OCI-LY7 (cell line): ENCODE measurements at regions not wholly inside any gene's neighbourhood (a gene's known extent, or its start where the extent isn't known, plus 50 kb on each side); places are given as distances from the start of the nearest gene placed in this dataset.

Experiments
- BruUV-seq: library from RNA; stranded (reverse); fragments of 400-500 nt; replicated peaks from 2 replicates; lab custom pipeline; 2021; lab: Mats Ljungman, UMichigan
- CTCF ChIA-PET: fragments of 300-600 bp; sonication (Branson Sonifier 250); formaldehyde crosslinking; loops from one replicate; lab custom pipeline; 2022; ENCODE audit warnings: antibody characterized with exemption; ENCODE audit not compliant: unreplicated experiment; lab: Charles Lee
- POLR2A ChIA-PET: fragments of 300-600 bp; sonication (Branson Sonifier 250); formaldehyde crosslinking; loops from one replicate; lab custom pipeline; 2022; ENCODE audit warnings: antibody characterized with exemption; lab: Charles Lee
- DNase-seq: peaks from one replicate; pipeline ENCODE4 v3.0.0-alpha.2; 2015; ENCODE audit warnings: low spot score
- H2AFZ ChIP-seq: fragments of 200-600 bp; sonication (generic), shearing (Covaris generic); 2 replicates; pipeline ENCODE4 v1.6.1; 2014; ENCODE audit warnings: mild to moderate bottlenecking, antibody characterized with exemption, low read length, moderate library complexity
- H3K27ac ChIP-seq: fragments of 200-600 bp; sonication (generic); 2 replicates; pipeline ENCODE4 v1.5.1; 2014; ENCODE audit warnings: mixed run types, low read depth, mild to moderate bottlenecking, moderate library complexity, low read length, inconsistent platforms; ENCODE audit not compliant: poor library complexity, severe bottlenecking
- H3K36me3 ChIP-seq: fragments of 200-600 bp; sonication (generic); 2 replicates; pipeline ENCODE4 v1.6.1; 2014; ENCODE audit warnings: mild to moderate bottlenecking, antibody characterized with exemption, low read length, moderate library complexity, mixed read lengths; ENCODE audit not compliant: insufficient read depth
- H3K4me1 ChIP-seq: fragments of 200-600 bp; sonication (generic); 2 replicates; pipeline ENCODE4 v1.5.1; 2014; ENCODE audit warnings: mild to moderate bottlenecking, low read length; ENCODE audit not compliant: insufficient read depth, poor library complexity, severe bottlenecking
- H3K4me2 ChIP-seq: fragments of 200-600 bp; sonication (generic); 2 replicates; pipeline ENCODE4 v1.6.1; 2014; ENCODE audit warnings: mild to moderate bottlenecking, low read length
- H3K4me3 ChIP-seq: fragments of 200-600 bp; sonication (generic); 2 replicates; pipeline ENCODE4 v1.5.1; 2014; ENCODE audit warnings: mild to moderate bottlenecking, low read depth, low read length; ENCODE audit not compliant: poor library complexity, severe bottlenecking
- H3K79me2 ChIP-seq: fragments of 200-600 bp; sonication (generic); 2 replicates; pipeline ENCODE4 v1.6.1; 2016; ENCODE audit warnings: low read depth, mild to moderate bottlenecking, low read length, moderate library complexity, mixed read lengths; ENCODE audit not compliant: insufficient read depth
- H3K9me2 ChIP-seq: fragments of 200-600 bp; sonication (generic); 2 replicates; pipeline ENCODE4 v1.6.1; 2016; ENCODE audit warnings: mild to moderate bottlenecking, low read length, mixed read lengths; ENCODE audit not compliant: insufficient read depth
- H3K9me3 ChIP-seq: fragments of 200-600 bp; sonication (generic); 2 replicates; pipeline ENCODE4 v1.6.1; 2014; ENCODE audit warnings: mild to moderate bottlenecking, mixed run types, low read length, mixed read lengths
- H4K20me1 ChIP-seq: fragments of 200-600 bp; sonication (generic); 2 replicates; pipeline ENCODE4 v1.6.1; 2014; ENCODE audit warnings: mild to moderate bottlenecking, antibody characterized with exemption, low read length, moderate library complexity, mixed read lengths; ENCODE audit not compliant: insufficient read depth
- CTCF ChIP-seq: fragments of 200-600 bp; sonication (generic); conservative IDR thresholded peaks from 2 replicates; pipeline ENCODE4 v1.5.1; 2014; ENCODE audit warnings: mild to moderate bottlenecking, antibody characterized with exemption, low read length, moderate library complexity, mixed read lengths
- EZH2phosphoT487 ChIP-seq: fragments of 200-600 bp; sonication (generic); IDR thresholded peaks from 2 replicates; pipeline ENCODE4 v1.6.1; 2018; ENCODE audit warnings: low read depth, borderline replicate concordance, mild to moderate bottlenecking, mixed run types, antibody characterized with exemption, low read length, moderate library complexity, mixed read lengths
- intact Hi-C: fragments of 100-400 bp; cut with micrococcal nuclease; formaldehyde crosslinking; loops from one replicate; pipeline ENCODE4 v1.10.0; 2022; ENCODE audit not compliant: unreplicated experiment

- ChIA-PET POLR2A (no interaction called here), CTCF (no interaction called here)
- TF ChIP-seq CTCF (no peak), EZH2phosphoT487 (no peak)
- Histone ChIP-seq H3K9me2 (no peaks in the 10 kb centered on the region), H3K9me3 (no peaks in the 10 kb centered on the region), H3K36me3 (no peaks in the 10 kb centered on the region), H4K20me1 (no peaks in the 10 kb centered on the region), H2AFZ (no peak overlapping the region), H3K4me2 (no peak overlapping the region), H3K79me2 (no peaks in the 10 kb centered on the region), H3K27ac (no peak overlapping the region), H3K4me1 (no peaks in the 10 kb centered on the region), H3K4me3 (no peak overlapping the region)
- BruUV-seq, result no TSS peak
- intact Hi-C loops, result no loop called here
- DNase-seq, result no peak
Observed at GRCh38 chr10:128553755-128554154, 427.5 kb upstream of the MKI67 start.

- Histone ChIP-seq H3K79me2 (no peaks in the 10 kb centered on the region), H3K27ac (no peak overlapping the region), H4K20me1 (no peaks in the 10 kb centered on the region), H2AFZ (no peak overlapping the region), H3K36me3 (no peaks in the 10 kb centered on the region), H3K4me2 (no peak overlapping the region), H3K4me1 (no peaks in the 10 kb centered on the region), H3K9me3 (no peaks in the 10 kb centered on the region), H3K4me3 (no peak overlapping the region), H3K9me2 (no peaks in the 10 kb centered on the region)
- BruUV-seq, result no TSS peak
- intact Hi-C loops, result no loop called here
- CTCF ChIA-PET, result no interaction called here
- TF ChIP-seq EZH2phosphoT487, result no peak
- no peak for TF ChIP-seq CTCF
- no peak for DNase-seq
- POLR2A ChIA-PET, result no interaction called here
Observed at GRCh38 chr10:128556182-128557110, 430.2 kb upstream of the MKI67 start.

- Histone ChIP-seq H2AFZ (no peak overlapping the region), H4K20me1 (no peaks in the 10 kb centered on the region), H3K4me3 (no peak overlapping the region), H3K4me1 (no peaks in the 10 kb centered on the region), H3K79me2 (no peaks in the 10 kb centered on the region), H3K9me2 (no peaks in the 10 kb centered on the region), H3K36me3 (no peaks in the 10 kb centered on the region), H3K27ac (no peak overlapping the region), H3K9me3 (no peaks in the 10 kb centered on the region), H3K4me2 (no peak overlapping the region)
- intact Hi-C loops, result no loop called here
- DNase-seq, result no peak
- no TSS peak for BruUV-seq
- TF ChIP-seq EZH2phosphoT487, result no peak
- no peak for TF ChIP-seq CTCF
- ChIA-PET POLR2A (interaction anchor here (0.7 kb wide), 1 partner anchor 15 kb away, joined by 3 read pairs; no protein-coding TSS in a partner anchor), CTCF (no interaction called here)
Observed at GRCh38 chr10:128557149-128557710, 431.0 kb upstream of the MKI67 start.
